ENCODE measurements at regions not wholly inside any gene's neighbourhood (a gene's known extent, or its start where the extent isn't known, plus 50 kb on each side); places are given as distances from the start of the nearest gene placed in this dataset.
"Not testable (repeated sequence)": the region's sequence is repeated elsewhere in the genome, so short reads cannot be mapped to it uniquely, and the experiment has no call there.

DNA sequence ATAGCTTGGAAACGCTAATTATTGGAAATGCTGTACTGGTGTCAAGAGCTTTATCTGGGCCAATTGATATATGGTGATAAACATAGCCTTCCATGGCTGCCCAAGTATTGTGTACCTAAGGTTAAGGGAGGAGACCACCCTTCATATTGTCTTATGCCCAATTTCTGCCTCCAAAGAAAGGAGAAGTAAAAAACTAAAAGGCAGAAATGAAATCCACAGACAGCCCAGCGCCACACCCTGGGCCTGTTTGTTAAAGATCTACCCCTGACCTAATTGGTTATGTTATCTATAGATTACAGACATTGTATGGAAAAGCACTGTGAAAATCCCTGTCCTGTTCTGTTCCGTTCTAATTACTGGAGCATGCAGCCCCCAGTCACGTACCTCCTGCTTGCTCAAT is 142.4 kb upstream of the RPS23 start:
- not testable (repeated sequence) for TF ChIP-seq SP1 (IDR thresholded peaks at IDR 0.05; ENCODE audit: low read depth)
- TF ChIP-seq, protein P1, sequence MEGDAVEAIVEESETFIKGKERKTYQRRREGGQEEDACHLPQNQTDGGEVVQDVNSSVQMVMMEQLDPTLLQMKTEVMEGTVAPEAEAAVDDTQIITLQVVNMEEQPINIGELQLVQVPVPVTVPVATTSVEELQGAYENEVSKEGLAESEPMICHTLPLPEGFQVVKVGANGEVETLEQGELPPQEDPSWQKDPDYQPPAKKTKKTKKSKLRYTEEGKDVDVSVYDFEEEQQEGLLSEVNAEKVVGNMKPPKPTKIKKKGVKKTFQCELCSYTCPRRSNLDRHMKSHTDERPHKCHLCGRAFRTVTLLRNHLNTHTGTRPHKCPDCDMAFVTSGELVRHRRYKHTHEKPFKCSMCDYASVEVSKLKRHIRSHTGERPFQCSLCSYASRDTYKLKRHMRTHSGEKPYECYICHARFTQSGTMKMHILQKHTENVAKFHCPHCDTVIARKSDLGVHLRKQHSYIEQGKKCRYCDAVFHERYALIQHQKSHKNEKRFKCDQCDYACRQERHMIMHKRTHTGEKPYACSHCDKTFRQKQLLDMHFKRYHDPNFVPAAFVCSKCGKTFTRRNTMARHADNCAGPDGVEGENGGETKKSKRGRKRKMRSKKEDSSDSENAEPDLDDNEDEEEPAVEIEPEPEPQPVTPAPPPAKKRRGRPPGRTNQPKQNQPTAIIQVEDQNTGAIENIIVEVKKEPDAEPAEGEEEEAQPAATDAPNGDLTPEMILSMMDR (IDR thresholded peaks at IDR 0.05 in 2 of 3, conservative IDR thresholded peaks at IDR 0.05 in 1 of 3; ENCODE audit: borderline replicate concordance in 1 of 3, insufficient read depth in 1 of 3, low read depth in 2 of 3, low read length in 2 of 3): not testable (repeated sequence)
